Cardiac fibroblast (primary cell): ENCODE measurements at regions not wholly inside any gene's neighbourhood (a gene's known extent, or its start where the extent isn't known, plus 50 kb on each side); places are given as distances from the start of the nearest gene placed in this dataset.

ENCODE experiments used
- DNase-seq, 2 donors: peaks; one replicate each; pipeline versions ENCODE4 v3.0.0 to v3.0.0-alpha.2; 2010; ENCODE audit warnings: low read depth in 2 of 2
- H3K4me3 ChIP-seq, 2 donors: replicated peaks in 1 of 2; 1 replicate in 1 of 2; 2 replicates in 1 of 2; pipeline ENCODE4 v1.5.1; 2011; ENCODE audit warnings: low read depth in 2 of 2, low read length in 2 of 2, mild to moderate bottlenecking in 2 of 2, moderate library complexity in 1 of 2
- CTCF ChIP-seq: IDR thresholded peaks from one replicate; pipeline ENCODE4 v1.5.1; 2011; ENCODE audit warnings: low read depth, mild to moderate bottlenecking, low read length, inconsistent platforms

- DNase-seq: peak in 1 of 2 donors; percentile 65
- TF ChIP-seq CTCF: no peak
Measured at GRCh38 chr6:139533171-139533570, 158.7 kb upstream of the CITED2 start.

GRCh38 chr6:139531148-139532115, 157.0 kb upstream of the CITED2 start:
- no peak for DNase-seq
- H3K4me3 ChIP-seq: no peak overlapping the region
- TF ChIP-seq CTCF: no peak

More at GRCh38 chr6:139533171-139533570, 158.7 kb upstream of the CITED2 start:
- H3K4me3 ChIP-seq: no peak overlapping the region

DNA sequence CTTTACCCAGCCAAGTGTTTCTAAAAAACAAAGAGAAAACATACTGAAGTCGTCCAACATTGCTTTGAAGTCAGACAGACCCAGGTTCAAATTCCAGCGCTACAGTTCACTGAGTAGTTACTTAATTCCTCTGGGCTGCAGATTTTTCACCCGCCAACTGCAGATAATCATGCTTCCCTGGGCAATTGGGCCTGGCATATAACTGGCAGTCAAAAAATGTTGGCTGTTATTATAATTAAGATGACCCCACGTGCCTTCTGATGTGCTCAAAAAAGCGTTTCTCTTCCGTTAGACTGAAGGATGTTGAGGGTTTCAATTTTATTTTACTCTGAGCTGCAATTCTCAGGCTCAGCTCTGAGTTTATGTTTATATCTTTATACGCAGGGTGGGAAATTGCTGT, 156.1 kb upstream of the CITED2 start:
- DNase-seq: no peak
- no peak for TF ChIP-seq CTCF
- H3K4me3 ChIP-seq: no peak overlapping the region

- no peak overlapping the region for H3K4me3 ChIP-seq
- TF ChIP-seq CTCF: no peak
- no peak for DNase-seq
Measured at GRCh38 chr6:139529420-139529819, 155.0 kb upstream of the CITED2 start.

DNA sequence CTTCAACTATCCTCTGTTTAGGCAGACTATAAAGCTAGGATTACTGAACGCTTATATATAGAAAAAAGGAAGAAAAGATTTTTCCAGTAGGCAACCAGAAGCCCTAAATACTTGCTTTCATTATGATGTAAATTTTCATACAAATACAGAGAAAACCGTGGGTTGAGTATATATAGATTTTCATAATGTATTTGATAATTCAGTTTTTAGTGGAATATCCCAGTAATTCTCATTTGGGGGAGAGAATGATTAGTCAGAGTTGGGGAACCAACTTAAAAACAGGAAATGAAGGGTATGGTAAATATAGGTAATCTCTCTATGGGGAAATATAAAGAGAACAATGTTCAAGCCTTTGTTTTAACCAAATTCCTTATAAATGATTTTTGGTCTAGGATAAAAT, 154.0 kb upstream of the CITED2 start:
- DNase-seq: no peak
- no peak overlapping the region for H3K4me3 ChIP-seq
- TF ChIP-seq CTCF: no peak

DNA sequence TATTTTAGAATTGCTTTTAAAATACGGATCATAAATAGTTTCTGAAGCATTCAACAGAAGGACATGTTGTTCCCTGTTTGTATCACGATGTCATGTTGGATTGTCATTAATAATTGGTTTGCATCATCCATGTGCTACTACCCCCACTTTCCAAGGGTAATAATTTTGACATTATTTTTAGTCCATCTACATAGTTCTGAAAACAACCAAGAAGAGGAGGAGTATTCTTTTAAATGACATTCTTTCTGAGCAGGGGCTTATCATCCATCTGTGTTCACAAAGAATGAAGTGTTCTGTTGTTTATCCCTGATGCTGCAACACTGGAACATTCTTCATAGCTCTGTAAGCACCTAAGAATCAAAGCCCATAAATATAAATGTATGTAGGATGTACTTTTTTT, 151.0 kb upstream of the CITED2 start:
- no peak for TF ChIP-seq CTCF
- DNase-seq: peak in 1 of 2 donors; percentile 57
- no peak overlapping the region for H3K4me3 ChIP-seq
